OCI-M2 (cell line): ENCODE measurements at regions not wholly inside any gene's neighbourhood (a gene's known extent, or its start where the extent isn't known, plus 50 kb on each side); places are given as distances from the start of the nearest gene placed in this dataset.

Experiments used
- DNase-seq: peaks from one replicate; lab custom pipeline; 2025; ENCODE audit not compliant: unreplicated experiment; lab: John Stamatoyannopoulos, UW

- DNase-seq = no peak
These were observed 776.1 kb upstream of the ID2 start for GRCh38 chr2:7905756-7906155.

GRCh38 chr2:7906431-7906830 is 775.4 kb upstream of the ID2 start:
- no peak for DNase-seq

- no peak for DNase-seq
These were observed 774.8 kb upstream of the ID2 start for GRCh38 chr2:7907041-7907440.

- DNase-seq = no peak
These were observed 771.1 kb upstream of the ID2 start for GRCh38 chr2:7910752-7911151.

- no peak for DNase-seq
These were observed 770.7 kb upstream of the ID2 start for GRCh38 chr2:7911196-7911595.

- DNase-seq = no peak
These were observed 767.9 kb upstream of the ID2 start for GRCh38 chr2:7913974-7914373.

- DNase-seq = no peak
These were observed 766.4 kb upstream of the ID2 start for GRCh38 chr2:7915302-7916091.

GRCh38 chr2:7916670-7917069 is 765.2 kb upstream of the ID2 start:
- no peak for DNase-seq

GRCh38 chr2:7919510-7919909 is 762.3 kb upstream of the ID2 start:
- no peak for DNase-seq

- DNase-seq = no peak
These were observed 757.7 kb upstream of the ID2 start for GRCh38 chr2:7924023-7924762.

- no peak for DNase-seq
These were observed 756.4 kb upstream of the ID2 start for GRCh38 chr2:7925506-7925905.

- no peak for DNase-seq
These were observed 754.2 kb upstream of the ID2 start for GRCh38 chr2:7927691-7928090.

GRCh38 chr2:7929281-7929680 is 752.6 kb upstream of the ID2 start:
- DNase-seq = no peak

GRCh38 chr2:7930800-7931635 is 750.8 kb upstream of the ID2 start:
- no peak for DNase-seq

GRCh38 chr2:7931808-7932207 is 750.0 kb upstream of the ID2 start:
- DNase-seq = no peak

- no peak for DNase-seq
These were observed 748.2 kb upstream of the ID2 start for GRCh38 chr2:7933672-7934071.

- DNase-seq = no peak
These were observed 747.4 kb upstream of the ID2 start for GRCh38 chr2:7934476-7934875.

- DNase-seq = no peak
These were observed 744.8 kb upstream of the ID2 start for GRCh38 chr2:7937082-7937481.

- DNase-seq = no peak
These were observed 741.1 kb upstream of the ID2 start for GRCh38 chr2:7940723-7941122.

- DNase-seq = no peak
These were observed 738.4 kb upstream of the ID2 start for GRCh38 chr2:7943446-7943845.

GRCh38 chr2:7945026-7945425 is 736.8 kb upstream of the ID2 start:
- DNase-seq = no peak
